Inflammatory macrophage (primary cell): ENCODE measurements at regions not wholly inside any gene's neighbourhood (a gene's known extent, or its start where the extent isn't known, plus 50 kb on each side); places are given as distances from the start of the nearest gene placed in this dataset.

ENCODE experiments used
- DNase-seq, 2 donors: peaks; one replicate each; pipeline ENCODE4 v3.0.0-alpha.2; 2020 to 2022

DNA sequence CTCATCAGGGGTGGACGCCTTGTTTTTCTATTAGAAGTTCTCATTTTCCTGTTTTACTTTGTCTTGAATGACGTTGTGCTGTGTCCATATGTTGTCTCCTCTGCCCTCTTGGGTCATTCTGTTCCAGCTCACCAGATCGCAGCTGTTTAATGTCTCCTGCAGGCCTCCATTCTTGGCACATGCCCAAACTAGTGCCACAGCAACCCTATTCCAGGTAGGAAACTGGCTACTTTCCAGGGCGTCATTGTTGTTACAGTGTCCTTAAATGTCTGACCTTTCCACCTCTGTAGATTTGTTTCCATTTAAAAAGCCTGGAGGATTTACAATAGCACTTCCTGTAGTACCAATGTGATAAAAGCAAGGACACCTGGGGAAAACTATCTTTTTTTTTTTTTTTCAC, 500.7 kb downstream of the METTL4 start:
- DNase-seq, result no peak

DNA sequence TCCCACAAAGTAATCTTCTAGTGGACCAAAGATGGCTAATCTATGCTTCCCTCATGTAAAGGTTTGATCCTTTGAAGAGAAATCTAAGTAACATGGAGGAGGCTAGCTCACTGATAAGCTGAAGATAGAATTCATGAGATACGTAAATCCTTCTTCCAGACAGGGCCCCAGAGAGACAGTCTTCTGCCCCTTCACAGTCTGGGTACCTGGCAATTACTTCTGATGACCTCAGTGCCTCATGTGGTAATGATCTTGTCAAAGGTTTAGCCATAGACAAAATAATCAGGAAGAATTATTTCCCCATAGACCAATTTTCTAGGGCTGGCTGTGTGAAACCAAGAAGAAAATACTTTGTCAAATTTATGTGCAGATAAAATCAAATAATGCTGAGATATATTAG, 495.8 kb downstream of the METTL4 start:
- no peak for DNase-seq

DNA sequence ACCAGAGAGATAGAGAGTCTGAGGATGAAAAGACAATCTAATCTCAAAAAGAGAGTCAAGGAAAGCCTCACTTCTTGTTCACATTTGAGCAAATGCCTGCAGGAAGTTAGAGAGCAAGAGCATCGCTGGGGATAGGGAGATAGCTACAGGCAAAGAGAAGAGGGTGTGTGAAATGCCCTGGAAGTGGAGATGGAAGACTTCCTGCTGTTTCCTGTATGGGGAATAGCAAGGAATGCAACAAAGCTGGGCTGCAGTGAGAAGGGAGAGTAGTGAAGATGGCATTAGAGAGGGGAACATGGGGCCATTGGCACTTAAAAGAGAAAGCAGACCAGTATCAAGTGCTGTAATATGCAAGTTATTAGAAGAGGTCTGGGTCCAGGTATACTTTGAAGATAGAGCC, 488.6 kb downstream of the METTL4 start:
- no peak for DNase-seq

DNA sequence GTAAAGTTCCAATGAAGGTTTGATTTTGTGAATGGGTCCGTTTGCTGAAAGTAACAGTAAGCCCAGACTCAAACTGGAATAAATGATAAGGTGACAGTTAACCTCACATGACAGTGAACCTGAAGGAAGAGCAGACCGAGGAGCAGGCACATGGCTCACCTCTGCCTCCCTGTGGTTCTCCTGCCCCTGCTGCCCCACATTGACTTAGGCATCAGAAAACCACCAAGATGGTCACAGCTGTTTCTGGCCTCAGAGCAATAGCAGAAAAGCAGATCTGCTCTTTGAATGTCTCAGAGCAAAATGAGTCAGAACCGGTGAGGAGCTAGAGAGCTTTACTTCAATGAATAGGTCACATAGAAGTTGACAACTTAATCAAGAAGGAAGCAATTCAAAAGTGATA, 487.6 kb downstream of the METTL4 start:
- DNase-seq, result no peak

DNA sequence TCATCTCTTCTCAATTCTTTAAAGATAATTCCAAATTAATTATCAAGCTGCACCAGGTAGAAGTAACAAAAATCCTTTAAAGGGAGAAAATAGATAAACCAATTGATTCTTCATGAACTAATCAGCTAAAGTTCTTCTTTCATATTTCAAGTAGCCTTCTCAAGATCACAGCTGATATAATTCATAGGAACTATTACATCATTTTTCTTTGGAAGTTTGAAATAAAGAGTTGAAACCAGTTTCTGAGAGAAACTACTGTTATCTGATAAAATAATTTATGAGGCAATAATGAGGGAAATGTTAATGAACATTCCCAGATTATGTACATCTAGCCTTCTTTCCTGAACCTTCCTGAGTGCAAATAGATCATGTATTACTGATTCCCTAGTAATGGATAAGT, 484.9 kb downstream of the METTL4 start:
- DNase-seq, result no peak

DNA sequence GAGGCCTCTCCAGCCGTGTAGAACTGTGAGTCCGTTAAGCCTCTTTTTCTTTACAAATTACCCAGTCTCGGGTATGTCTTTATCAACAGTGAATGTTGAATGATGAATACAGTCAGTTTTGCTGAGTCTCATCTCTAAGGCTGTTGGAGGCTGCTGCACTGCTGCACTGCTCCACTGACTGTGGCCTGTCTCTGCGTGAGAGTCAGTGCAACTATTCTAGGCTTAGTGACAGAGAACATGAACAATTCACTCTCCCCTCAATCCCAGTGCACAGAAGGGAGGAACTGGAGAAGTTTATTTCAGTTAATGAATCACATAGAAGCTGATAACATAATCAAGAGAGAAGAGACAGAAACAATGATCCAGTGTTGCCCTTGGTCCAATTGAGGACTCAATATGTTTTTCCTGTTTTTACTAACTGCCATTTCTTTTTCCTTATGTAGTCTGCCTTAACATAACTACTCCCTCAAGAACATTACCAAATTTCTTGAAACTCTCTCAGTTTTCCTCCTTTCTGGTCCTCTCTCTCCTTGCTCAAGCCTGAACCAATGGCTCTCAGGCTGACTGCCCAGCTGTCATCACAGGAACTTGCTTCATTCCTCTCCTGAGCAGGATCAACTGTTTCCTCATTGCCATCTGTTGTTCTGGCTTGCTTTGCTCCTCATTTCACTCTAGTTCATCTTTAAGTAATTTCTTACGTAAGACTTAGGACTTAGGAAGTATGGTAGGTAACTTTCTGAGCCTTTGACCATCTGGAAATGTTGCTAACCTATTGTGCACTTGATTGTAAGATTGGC, 483.2 kb downstream of the METTL4 start:
- DNase-seq, result peak; percentile 21 to 48

DNA sequence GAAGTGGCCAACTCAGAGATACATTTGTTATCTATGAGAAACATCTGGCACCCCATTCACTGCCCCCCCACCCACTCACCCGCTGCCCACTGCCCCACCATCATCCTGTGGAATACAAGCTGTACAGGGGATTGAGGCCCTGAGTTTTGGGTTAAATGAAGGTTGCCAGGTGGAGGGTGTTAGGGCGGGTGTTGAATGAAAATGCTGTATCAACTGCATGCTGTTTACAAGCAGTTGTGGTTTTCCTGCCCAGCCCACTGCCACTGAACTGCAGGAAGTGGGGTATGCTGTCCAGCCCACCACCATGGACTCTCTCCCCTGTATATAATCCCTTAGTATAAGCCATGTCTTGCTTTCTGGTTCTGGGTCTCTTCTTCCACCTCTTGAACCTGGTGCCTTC, 481.9 kb downstream of the METTL4 start:
- DNase-seq, result no peak

DNA sequence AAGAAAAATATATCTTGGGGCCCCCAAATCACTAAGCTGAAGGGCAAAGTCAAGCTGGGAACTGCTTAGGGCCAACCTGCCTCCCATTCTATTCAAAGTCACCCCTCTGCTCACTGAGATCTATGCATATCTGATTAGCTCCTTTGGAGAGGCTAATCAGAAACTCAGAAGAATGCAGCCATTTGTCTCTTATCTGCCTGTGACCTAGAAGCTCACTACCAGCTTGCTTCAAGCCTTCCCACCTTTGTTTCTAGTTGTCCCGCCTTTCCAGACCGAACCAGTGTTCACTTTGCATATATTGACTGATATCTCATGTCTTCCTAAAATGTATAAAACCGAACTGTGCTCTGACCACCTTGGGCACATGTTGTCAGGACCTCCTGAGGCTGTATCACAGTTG, 479.4 kb downstream of the METTL4 start:
- DNase-seq, result no peak

DNA sequence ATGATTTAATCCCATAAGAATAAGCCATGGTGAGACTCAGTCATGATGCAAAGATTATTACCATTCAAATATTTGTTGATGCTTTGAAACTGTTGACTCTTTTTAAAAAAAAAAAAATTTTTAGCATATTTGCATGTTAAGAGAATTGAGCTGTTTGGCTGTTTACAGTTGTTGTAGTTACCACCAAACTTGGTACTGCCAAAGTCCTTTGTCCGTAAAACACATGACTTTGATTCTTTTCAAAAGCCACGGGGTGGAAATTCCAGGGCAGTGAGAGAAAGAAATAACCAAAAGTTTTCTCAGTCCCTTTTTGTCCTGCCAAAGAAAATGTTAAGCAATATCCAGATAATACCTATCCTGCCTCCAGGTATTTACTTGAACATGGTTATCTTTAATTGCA, 474.8 kb downstream of the METTL4 start:
- no peak for DNase-seq

DNA sequence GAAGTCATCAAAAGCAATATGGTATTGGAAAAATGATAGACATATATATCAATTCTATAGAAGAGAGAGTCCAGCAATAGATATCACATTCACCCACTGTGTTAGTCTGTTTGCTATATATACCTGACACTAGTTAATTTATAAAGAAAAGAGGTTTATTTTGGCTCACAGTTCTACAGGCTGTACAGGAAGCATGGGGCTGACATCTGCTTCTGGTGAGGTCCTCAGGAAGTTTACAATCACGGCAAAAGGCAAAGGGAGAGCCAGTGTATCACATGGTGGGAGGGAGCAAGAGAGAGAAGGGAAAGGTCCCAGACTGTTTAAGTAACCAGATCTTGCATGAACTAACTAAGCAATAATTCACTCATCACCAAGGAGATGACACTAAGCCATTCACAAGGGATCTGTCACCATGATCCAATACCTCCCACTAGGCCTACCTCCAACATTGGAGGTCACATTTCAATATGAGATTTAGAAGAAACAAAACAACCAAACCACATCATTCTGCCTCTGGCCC, 470.6 kb downstream of the METTL4 start:
- no peak for DNase-seq

DNA sequence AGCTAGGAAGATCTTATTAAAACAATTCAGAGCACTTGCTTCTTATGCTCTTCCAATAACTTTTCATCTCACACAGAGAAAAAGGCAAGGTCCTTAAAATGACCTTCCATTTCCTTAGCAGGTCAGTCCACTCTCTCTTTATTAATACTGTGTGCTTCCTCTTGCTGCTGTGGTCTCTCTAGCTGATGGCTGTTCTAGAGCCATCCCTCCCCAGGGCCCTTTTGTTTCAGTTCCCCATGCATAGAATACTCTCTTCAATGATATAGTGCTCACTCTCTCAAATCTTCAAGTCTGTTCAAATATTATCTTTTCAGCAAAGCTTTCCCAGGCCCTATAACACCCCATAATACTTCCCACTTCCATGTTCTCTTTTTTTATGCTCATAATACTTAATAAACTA, 469.3 kb downstream of the METTL4 start:
- DNase-seq, result no peak

DNA sequence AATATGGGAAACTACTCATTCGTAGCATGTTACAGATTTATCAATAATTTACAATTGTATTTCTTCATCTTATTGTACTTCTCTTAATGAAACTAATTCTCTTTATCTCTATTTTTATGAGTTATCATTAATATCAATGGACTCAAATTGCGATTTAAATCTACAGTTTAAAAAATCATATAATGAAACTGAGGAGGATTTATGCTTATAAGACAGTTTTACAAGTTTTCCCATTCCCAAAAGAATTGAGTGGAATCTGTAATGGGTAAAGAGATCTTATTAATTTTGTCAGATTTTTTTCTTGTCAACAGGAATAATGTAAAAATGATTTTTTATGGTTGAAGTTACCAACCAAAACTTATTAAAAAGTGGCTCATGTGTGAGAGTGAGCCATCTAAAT, 468.0 kb downstream of the METTL4 start:
- DNase-seq, result no peak

DNA sequence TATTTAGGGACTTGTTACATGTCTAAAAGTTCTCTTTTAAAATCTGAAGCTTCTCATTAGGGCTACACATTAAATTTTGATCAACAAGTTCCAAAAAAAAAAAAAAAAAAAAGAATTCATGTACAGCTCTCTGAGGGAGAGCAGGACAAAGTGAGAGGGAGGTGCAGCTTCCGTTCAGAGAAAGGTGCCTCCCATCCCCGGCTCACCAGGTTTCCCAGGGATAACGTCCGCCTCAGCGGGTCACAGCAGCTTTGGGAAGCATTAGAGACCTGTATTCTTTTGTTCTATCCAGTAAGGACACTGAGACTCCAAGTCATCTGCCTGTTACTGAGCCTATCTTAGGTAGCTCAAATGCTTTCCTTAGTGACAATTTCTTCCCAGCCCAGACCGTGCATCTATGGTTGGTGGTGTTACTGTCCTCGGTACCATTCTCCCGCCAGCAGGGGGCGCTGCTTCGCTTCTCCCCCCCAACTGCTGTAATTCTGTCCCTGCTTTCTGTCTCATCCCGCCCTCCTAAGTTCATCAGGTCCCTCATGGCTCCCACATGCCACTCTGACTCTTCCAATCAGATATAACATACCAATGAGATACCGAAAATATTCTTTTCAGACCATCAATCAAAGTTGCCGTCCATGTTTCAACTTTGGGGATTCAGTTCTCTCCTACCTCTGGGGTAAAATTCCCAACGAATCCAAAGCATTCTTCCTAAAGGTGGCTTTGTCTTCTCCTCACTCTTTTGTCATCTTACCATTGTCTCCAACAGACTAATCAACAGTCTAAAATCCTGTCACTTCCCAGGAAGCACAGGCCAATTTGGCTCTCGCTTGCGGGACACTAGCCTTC, 466.5 kb downstream of the METTL4 start:
- DNase-seq, result peak; percentile 18 to 45

DNA sequence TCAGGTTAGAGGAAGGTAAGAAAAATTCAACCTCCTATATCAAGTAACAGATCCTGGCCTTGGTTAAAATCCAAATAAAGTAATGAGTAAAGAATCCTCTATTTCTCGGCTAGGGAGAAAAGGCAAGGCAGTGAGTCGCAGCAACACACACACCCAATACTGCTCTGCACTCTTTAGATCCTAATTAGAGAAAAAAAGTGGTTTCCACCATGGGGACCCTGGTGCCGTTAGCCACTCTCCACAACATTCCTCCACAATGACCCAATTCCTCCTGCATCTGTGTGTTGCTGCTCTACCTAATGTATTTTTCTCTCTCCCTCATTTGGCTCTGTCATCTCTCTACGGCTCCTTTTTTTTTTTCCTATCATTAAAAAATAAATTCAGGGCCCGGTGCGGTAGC, 462.7 kb downstream of the METTL4 start:
- DNase-seq, result no peak

DNA sequence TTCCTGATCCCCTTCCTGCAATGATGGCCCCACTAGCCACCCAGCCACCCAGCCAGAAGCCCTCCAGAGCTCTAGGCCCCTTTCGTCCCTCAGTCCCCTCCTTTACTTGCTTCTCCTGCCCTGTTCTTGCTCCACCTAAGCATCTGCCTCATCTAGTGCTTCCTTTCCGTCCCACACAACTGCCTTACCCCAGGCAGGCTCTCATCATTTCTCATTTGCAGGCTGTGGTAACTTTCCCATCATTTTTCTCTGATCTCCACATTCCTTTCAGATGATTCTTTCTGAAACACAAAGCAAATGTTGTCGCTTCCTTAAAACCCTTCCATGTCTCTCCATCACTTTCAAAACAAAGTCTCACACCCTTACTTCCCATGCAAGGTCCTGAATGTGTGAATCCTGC, 459.8 kb downstream of the METTL4 start:
- DNase-seq, result no peak

DNA sequence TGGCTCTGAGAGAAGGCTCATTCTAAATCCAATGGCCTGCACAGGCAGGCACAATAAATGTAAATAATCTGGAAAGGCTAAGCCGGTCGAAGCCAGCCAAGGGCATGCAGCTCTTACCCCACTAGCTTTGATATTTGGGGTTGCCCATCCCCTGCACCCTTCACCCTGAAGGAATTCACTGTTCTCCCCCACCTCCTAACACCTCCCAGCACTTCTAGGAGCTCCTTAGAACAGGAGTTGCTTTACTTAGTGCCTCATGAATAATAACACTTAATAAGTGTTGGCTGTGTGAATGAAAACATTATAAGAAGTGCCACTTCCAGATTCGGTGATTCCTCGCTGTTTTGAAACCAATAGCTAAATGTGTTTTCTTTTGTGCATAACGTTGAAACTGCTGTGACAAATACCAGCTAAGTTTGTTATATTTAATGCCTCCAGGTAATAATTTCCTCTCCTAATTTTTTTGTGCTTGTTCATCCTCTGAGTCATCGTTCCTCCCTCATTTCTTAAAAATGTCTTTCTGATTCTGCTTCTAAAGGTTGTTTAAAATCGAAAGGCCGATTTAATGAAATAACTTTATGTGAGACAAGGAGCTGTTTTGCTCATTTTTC, 458.8 kb downstream of the METTL4 start:
- DNase-seq, result no peak

DNA sequence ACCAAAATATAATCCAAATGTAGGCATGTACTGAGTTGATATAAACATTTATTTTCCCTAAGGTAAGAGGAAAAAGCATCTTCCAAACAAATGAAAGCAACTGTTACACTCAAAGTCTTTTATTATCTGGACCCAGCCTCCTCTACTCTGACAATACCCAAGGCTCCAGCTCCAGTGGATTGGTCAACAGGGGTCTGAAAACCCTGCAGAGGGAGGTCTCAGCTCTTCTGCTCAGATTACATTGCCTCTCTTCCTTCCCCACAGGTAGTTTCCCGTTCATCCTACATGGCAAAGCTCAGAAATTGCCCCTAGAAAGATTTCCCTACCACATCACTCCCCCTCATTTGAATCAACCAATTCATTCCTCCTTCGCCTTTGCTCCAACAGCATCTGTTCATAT, 457.0 kb downstream of the METTL4 start:
- no peak for DNase-seq

DNA sequence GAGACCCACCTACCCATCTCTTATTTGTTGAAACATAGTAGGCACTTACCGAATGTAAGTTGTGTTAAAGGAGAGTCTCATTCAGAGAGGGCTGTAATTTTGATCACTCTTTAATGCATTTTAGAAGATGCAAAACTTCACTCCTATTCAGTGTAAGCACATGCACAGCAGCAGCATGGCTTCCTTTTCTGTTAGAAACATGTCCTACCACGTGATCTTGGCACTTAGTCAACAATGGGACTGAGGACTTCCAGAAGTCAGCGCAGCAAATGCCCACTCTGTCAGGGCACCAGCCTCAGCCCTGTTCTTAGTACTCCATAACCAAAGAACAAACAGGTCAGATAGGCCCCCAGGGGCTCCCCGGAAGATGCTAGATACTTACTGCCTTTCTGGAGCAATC, 456.5 kb downstream of the METTL4 start:
- DNase-seq, result no peak

DNA sequence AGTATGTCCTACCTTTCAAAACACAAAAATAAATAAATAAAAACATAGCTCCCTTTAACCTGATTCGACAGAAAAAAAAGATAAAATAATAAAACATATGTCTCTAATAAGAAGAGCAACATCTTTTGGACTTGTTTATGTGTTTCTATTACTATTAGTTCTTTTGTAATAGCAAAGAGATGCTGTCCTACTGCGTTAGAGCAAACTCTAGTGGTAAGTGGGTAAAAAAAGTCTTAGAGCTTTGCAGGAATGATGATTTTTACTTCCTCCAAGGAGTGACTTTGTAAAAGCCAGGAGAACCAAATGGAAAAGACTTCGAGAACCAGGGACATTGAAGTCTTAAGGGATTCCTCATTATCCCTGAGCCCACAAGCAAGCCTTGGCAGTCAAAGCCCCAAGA, 450.1 kb downstream of the METTL4 start:
- no peak for DNase-seq

DNA sequence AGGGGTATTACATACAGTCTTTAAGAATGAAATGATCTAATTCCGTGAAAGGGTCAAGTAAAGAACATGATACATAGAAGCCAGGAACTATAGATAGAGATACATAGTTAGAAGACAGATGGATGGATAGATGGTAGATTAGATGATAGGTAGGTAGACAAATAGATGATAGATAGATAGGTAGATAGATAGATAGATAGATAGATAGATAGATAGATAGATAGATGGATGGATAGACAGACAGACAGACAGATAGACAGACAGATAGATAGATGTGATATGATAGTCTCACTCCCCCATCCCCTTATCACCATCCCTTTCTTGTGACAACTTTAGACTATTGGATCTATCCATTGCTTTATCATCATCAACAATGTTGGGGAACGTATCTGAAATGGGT, 448.2 kb downstream of the METTL4 start:
- no peak for DNase-seq

DNA sequence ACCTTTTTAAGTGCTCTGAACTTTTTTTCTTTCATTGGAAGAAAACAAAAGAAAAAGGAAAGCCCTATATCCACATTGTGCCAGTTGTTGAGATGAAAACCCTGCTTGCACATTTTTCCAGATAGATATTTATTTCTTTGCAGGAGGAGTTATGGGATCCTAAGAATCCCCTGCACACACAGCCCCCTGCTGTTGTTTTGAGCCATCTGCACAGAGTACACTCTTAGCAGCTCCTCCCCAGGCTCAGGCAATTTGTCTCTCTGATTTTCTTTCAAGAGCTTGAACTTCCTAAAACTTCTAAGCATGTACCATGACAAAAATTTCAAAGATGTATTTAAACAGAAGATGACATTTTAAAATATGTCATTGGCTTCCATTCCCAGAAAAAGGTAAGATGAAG, 436.9 kb downstream of the METTL4 start:
- DNase-seq, result no peak

DNA sequence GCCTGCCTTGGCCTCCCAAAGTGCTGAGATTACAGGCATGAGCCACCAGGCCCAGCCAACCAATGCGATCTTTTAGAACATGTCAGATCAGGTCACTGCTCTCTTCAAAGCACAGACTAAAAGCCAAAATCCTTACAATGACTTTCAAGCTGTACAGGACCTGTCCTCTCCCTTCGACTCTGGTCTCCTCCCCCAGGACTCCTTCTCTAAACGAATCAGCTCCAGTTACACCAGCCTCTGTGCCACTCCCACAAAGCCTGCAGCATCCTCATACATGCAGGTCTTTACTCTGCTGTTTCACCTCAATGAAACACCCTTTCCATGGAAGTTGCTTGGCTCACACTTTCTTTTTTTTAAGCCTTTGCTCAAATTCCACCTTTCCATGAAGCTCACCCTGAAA, 436.0 kb downstream of the METTL4 start:
- DNase-seq, result no peak

DNA sequence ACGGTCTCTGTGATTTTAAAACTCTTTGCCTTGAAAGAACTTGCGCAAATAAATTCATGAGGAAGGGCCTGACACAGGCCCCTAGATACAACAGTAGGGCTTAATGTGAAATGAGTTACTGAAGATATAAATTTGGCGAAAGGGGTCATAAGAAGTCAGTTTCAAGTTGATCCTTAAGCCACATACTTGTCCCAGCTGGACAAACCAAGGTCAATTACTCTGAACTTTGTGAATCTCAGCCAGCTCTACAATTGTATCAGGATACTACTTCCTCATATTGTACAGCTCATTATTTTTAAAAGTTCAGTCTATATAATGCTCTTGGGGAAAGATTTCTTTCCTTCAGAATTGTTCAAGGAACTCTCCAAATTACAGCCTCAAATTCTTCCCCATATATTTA, 432.8 kb downstream of the METTL4 start:
- no peak for DNase-seq

DNA sequence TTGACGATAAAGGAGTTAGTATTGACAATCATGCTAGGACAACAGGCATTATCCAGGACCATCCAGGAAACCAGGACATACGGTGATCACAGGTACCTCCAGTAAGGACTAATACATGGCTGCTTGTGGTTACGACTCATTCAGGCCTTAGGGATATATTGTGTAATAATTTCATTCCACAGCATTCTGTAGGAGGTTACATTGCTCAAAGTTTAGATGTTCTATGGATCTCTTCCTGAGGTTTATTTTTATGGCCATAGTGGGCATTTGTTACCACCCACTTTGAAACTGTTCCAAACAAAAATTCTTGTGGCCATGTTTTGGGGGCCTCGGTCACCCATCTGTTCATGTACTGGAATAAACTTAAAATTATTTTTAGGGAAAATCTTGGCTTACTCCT, 431.6 kb downstream of the METTL4 start:
- no peak for DNase-seq
